Cardiac muscle cell (in vitro differentiated cells and primary cell): ENCODE measurements at regions not wholly inside any gene's neighbourhood (a gene's known extent, or its start where the extent isn't known, plus 50 kb on each side); places are given as distances from the start of the nearest gene placed in this dataset.

Source experiments
- DNase-seq, 2 donors: peaks; one replicate each; pipeline versions ENCODE4 v3.0.0 to v3.0.0-alpha.2; 2010 to 2017; ENCODE audit warnings: low read depth in 1 of 2, low spot score in 1 of 2
- H3K27ac ChIP-seq: fragments of 200-600 bp; sonication (generic); 2 replicates; pipeline ENCODE4 v1.5.1; 2016
- H3K27me3 ChIP-seq: fragments of 200-600 bp; sonication (generic); 2 replicates; pipeline ENCODE4 v1.6.0; 2016; ENCODE audit warnings: control low read depth
- H3K36me3 ChIP-seq: fragments of 200-600 bp; sonication (generic); 2 replicates; pipeline ENCODE4 v1.5.1; 2016; ENCODE audit warnings: control low read depth
- H3K4me1 ChIP-seq: fragments of 200-600 bp; sonication (generic); 2 replicates; pipeline ENCODE4 v1.8.1; 2017; ENCODE audit warnings: low read depth, mild to moderate bottlenecking, mixed run types
- H3K4me3 ChIP-seq: fragments of 200-600 bp; sonication (generic); 2 replicates; pipeline ENCODE4 v1.5.1; 2016; ENCODE audit warnings: mild to moderate bottlenecking
- H3K9me3 ChIP-seq: fragments of 200-600 bp; sonication (generic); 2 replicates; pipeline ENCODE4 v1.5.1; 2017; ENCODE audit warnings: low read depth, mild to moderate bottlenecking, control low read depth
- TF ChIP-seq, protein P1 (sequence below): IDR thresholded peaks from 2 replicates; pipeline ENCODE4 v1.5.1; 2012; ENCODE audit warnings: low read depth, mild to moderate bottlenecking, low read length

DNA sequence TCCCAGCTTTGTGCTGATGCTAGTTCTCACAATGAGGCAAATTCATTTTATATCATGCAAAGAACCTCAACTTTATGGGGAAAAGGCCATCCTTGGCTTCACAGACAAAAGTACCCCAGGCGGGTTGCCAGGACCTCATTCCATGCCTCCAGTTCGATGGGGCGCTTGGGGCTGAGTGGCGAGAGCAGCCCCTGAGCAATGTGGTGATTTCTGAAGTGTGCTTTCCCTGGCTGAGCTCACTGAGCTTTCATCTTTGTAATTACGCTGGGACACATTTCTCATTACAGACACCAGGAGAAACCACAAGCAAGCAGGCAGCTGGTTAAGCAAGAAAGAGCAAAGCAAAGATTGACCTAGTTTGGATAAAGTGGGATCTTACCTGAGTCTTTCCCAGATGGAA is 301.5 kb upstream of the CDH4 start:
- no peak overlapping the region for H3K4me3 ChIP-seq
- H3K27me3 ChIP-seq: peaks cover 3% of the 10 kb centered on the region
- no peak overlapping the region for H3K27ac ChIP-seq
- H3K36me3 ChIP-seq: no peaks in the 10 kb centered on the region
- H3K9me3 ChIP-seq: no peaks in the 10 kb centered on the region
- no peak for DNase-seq
- TF ChIP-seq, protein P1, sequence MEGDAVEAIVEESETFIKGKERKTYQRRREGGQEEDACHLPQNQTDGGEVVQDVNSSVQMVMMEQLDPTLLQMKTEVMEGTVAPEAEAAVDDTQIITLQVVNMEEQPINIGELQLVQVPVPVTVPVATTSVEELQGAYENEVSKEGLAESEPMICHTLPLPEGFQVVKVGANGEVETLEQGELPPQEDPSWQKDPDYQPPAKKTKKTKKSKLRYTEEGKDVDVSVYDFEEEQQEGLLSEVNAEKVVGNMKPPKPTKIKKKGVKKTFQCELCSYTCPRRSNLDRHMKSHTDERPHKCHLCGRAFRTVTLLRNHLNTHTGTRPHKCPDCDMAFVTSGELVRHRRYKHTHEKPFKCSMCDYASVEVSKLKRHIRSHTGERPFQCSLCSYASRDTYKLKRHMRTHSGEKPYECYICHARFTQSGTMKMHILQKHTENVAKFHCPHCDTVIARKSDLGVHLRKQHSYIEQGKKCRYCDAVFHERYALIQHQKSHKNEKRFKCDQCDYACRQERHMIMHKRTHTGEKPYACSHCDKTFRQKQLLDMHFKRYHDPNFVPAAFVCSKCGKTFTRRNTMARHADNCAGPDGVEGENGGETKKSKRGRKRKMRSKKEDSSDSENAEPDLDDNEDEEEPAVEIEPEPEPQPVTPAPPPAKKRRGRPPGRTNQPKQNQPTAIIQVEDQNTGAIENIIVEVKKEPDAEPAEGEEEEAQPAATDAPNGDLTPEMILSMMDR: no peak
- H3K4me1 ChIP-seq: no peaks in the 10 kb centered on the region

DNA sequence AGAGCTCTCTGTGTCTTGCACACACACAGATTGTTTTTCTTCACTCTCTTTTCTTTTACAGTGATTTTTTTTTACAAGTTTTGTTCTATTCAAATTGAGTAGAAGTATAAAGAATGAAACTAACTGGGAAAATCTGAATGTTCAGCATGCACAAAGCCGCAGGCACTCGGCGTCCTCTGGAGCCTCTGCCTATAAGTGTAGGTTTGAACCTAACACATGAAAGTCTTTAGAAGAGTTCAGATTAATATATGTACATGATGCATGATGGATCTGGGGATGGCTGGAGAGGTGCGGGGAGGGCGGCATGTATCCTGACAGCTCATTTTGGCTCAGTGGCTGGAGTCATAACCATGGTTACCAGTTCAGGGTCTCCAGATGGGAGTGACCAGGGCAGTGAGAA is 301.1 kb upstream of the CDH4 start:
- Histone ChIP-seq H3K9me3 (no peaks in the 10 kb centered on the region), H3K36me3 (no peaks in the 10 kb centered on the region), H3K4me1 (no peaks in the 10 kb centered on the region), H3K27ac (no peak overlapping the region), H3K27me3 (peaks cover 3% of the 10 kb centered on the region), H3K4me3 (no peak overlapping the region)
- DNase-seq: no peak
- TF ChIP-seq, protein P1: no peak

DNA sequence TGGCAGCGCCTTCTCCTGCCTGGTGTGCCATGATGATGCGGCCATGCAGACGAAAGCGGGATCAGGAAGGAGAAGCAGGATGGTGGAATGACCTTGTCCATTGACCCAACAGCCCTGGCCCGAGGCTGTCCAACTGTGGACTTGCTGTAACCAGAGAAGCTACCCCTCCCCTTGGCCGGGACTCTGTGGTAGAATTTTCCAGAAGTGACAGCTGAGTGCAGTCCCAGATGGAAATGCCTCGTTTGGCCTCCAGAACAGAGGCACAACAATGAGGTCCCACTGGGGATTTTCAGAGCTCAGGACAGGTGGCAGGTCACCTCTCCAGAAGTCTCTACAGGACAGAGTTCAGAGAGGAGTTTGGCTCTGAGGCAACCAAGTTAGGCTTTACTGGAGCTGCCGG is 299.2 kb upstream of the CDH4 start:
- Histone ChIP-seq H3K4me3 (no peak overlapping the region), H3K9me3 (no peaks in the 10 kb centered on the region), H3K27ac (no peak overlapping the region), H3K4me1 (no peaks in the 10 kb centered on the region), H3K36me3 (no peaks in the 10 kb centered on the region), H3K27me3 (peaks cover 3% of the 10 kb centered on the region)
- TF ChIP-seq, protein P1: no peak
- DNase-seq: no peak

DNA sequence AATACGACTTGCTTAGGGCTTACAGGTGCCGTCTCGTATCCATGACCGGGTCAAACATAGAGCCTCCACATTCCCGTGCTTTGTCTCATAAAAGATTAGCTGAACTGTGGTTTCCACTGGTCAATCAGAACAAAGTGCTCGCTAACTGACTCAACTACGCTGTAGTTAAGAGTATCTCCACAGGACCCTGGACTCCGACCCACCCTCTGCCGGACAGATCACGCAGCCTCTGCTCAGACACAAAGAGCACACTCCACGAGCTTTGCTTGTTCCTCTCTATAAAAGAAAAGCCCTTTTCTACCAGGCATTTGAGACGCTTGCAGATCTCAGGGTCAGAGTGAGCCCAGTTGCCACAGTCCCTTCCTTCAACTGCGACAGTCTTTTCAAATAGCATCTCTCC is 298.7 kb upstream of the CDH4 start:
- Histone ChIP-seq H3K9me3 (no peaks in the 10 kb centered on the region), H3K36me3 (no peaks in the 10 kb centered on the region), H3K4me3 (no peak overlapping the region), H3K4me1 (no peaks in the 10 kb centered on the region), H3K27ac (no peak overlapping the region), H3K27me3 (peaks cover 3% of the 10 kb centered on the region)
- DNase-seq: no peak
- TF ChIP-seq, protein P1: no peak

DNA sequence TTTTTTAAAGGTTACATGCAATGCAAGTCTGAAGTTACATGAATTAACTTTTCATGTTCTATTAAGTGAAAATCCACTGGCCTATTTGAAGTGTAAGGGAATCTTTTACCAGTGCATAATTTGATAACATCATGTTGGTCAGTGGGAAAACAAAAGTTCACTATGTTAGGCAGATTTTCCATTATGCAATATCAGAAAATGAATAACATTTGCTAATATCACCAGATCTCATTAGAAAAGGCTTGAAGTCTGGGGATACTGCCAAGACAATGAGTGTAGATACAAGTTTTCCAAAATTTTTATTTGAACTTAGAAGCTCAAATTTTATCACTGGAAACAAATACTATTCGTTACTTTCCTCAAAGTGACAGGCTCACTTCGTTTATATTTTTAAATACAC is 296.4 kb upstream of the CDH4 start:
- no peaks in the 10 kb centered on the region for H3K9me3 ChIP-seq
- no peaks in the 10 kb centered on the region for H3K4me1 ChIP-seq
- H3K27me3 ChIP-seq: peaks cover 3% of the 10 kb centered on the region
- no peaks in the 10 kb centered on the region for H3K36me3 ChIP-seq
- TF ChIP-seq, protein P1: no peak
- no peak overlapping the region for H3K4me3 ChIP-seq
- no peak overlapping the region for H3K27ac ChIP-seq
- no peak for DNase-seq

DNA sequence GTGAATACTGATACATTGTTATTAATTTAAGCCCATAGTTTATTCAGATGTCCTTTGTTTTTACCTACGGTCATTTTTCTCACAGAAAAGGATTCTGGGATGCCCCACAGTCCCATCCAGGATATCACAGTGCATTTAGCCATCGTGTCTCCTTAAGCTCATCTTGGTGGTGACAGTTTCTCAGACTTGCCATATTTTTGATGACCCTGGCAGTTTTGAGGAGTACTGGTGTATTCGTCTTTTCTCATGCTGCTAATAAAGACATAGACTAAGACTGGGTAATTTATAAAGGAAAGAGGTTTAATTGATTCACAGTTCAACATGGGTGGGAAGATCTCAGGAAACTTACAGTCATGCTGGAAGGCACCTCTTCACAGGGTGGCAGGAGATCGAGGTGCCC is 295.9 kb upstream of the CDH4 start:
- Histone ChIP-seq H3K9me3 (no peaks in the 10 kb centered on the region), H3K27me3 (peaks cover 3% of the 10 kb centered on the region), H3K36me3 (no peaks in the 10 kb centered on the region), H3K4me3 (no peak overlapping the region), H3K27ac (no peak overlapping the region), H3K4me1 (no peaks in the 10 kb centered on the region)
- no peak for DNase-seq
- TF ChIP-seq, protein P1: no peak
